ENCODE measurements at regions not wholly inside any gene's neighbourhood (a gene's known extent, or its start where the extent isn't known, plus 50 kb on each side); places are given as distances from the start of the nearest gene placed in this dataset.

GRCh38 chr1:99439433-99440075, 175.3 kb downstream of the PLPPR4 start:
- TF ChIP-seq POLR2A (IDR thresholded peaks at IDR 0.05): no peak
- TF ChIP-seq, protein P1, sequence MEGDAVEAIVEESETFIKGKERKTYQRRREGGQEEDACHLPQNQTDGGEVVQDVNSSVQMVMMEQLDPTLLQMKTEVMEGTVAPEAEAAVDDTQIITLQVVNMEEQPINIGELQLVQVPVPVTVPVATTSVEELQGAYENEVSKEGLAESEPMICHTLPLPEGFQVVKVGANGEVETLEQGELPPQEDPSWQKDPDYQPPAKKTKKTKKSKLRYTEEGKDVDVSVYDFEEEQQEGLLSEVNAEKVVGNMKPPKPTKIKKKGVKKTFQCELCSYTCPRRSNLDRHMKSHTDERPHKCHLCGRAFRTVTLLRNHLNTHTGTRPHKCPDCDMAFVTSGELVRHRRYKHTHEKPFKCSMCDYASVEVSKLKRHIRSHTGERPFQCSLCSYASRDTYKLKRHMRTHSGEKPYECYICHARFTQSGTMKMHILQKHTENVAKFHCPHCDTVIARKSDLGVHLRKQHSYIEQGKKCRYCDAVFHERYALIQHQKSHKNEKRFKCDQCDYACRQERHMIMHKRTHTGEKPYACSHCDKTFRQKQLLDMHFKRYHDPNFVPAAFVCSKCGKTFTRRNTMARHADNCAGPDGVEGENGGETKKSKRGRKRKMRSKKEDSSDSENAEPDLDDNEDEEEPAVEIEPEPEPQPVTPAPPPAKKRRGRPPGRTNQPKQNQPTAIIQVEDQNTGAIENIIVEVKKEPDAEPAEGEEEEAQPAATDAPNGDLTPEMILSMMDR (IDR thresholded peaks at IDR 0.05): no peak
- no peak for TF ChIP-seq POLR2AphosphoS5 (IDR thresholded peaks at IDR 0.05; ENCODE audit: insufficient read depth in 1 of 2, low read depth in 1 of 2)

All from vagina (tissue), 2 donors.